GM23248 (cell line): ENCODE measurements at regions not wholly inside any gene's neighbourhood (a gene's known extent, or its start where the extent isn't known, plus 50 kb on each side); places are given as distances from the start of the nearest gene placed in this dataset.

ENCODE experiments used
- DNase-seq: peaks from one replicate; pipeline ENCODE4 v3.0.0-alpha.2; 2015
- H2AFZ ChIP-seq: fragments of 200-600 bp; sonication (generic); 2 replicates; pipeline ENCODE4 v1.6.1; 2016; ENCODE audit warnings: antibody characterized with exemption
- H3F3A ChIP-seq: fragments of 200-600 bp; sonication (generic); 2 replicates; pipeline ENCODE4 v1.6.1; 2016; ENCODE audit warnings: mild to moderate bottlenecking, antibody characterized with exemption, mixed run types; ENCODE audit not compliant: insufficient read depth
- H3K27ac ChIP-seq: fragments of 200-600 bp; sonication (generic); 2 replicates; pipeline ENCODE4 v1.5.1; 2016; ENCODE audit warnings: mild to moderate bottlenecking
- H3K27me3 ChIP-seq: fragments of 200-600 bp; sonication (generic); replicated peaks from 2 replicates; pipeline ENCODE4 v1.6.1; 2016; ENCODE audit warnings: mild to moderate bottlenecking; ENCODE audit not compliant: insufficient read depth
- H3K36me3 ChIP-seq: fragments of 200-600 bp; sonication (generic); 2 replicates; pipeline ENCODE4 v1.6.1; 2016; ENCODE audit warnings: low read depth, mild to moderate bottlenecking
- H3K4me1 ChIP-seq: fragments of 200-600 bp; sonication (generic); 2 replicates; pipeline ENCODE4 v1.6.1; 2016; ENCODE audit warnings: mild to moderate bottlenecking; ENCODE audit not compliant: insufficient read depth
- H3K4me2 ChIP-seq: fragments of 200-600 bp; sonication (generic); one replicate; pipeline ENCODE4 v1.6.1; 2016; ENCODE audit warnings: mild to moderate bottlenecking; ENCODE audit not compliant: unreplicated experiment
- H3K4me3 ChIP-seq: fragments of 200-600 bp; sonication (generic); 2 replicates; pipeline ENCODE4 v1.5.1; 2016; ENCODE audit warnings: mild to moderate bottlenecking
- H3K79me2 ChIP-seq: fragments of 200-600 bp; sonication (generic); 2 replicates; pipeline ENCODE4 v1.6.1; 2016; ENCODE audit warnings: mild to moderate bottlenecking; ENCODE audit not compliant: insufficient read depth
- H3K9ac ChIP-seq: fragments of 200-600 bp; sonication (generic); 2 replicates; pipeline ENCODE4 v1.6.1; 2016; ENCODE audit warnings: mild to moderate bottlenecking
- H3K9me2 ChIP-seq: fragments of 200-600 bp; sonication (generic); 2 replicates; pipeline ENCODE4 v1.6.1; 2016; ENCODE audit warnings: mixed run types, mild to moderate bottlenecking, moderate library complexity; ENCODE audit not compliant: insufficient read depth
- H3K9me3 ChIP-seq: fragments of 200-600 bp; sonication (generic); one replicate; pipeline ENCODE4 v1.6.1; 2017; ENCODE audit warnings: low read depth
- H4K20me1 ChIP-seq: fragments of 200-600 bp; sonication (generic); 2 replicates; pipeline ENCODE4 v1.6.0; 2016; ENCODE audit not compliant: insufficient read depth
- EZH2 ChIP-seq: fragments of 200-600 bp; sonication (generic); IDR thresholded peaks from 2 replicates; pipeline ENCODE4 v1.6.1; 2018; ENCODE audit warnings: antibody characterized with exemption, mild to moderate bottlenecking; ENCODE audit not compliant: insufficient read depth, poor library complexity, severe bottlenecking
- EZH2phosphoT487 ChIP-seq: fragments of 200-600 bp; sonication (generic); IDR thresholded peaks from 2 replicates; pipeline ENCODE4 v1.6.1; 2018; ENCODE audit warnings: antibody characterized with exemption, moderate library complexity, mild to moderate bottlenecking, low read depth; ENCODE audit not compliant: insufficient read depth
- WGBS, 2 experiments: methylation state at CpG; one replicate each; pipeline ENCODE4 v1.1.6; 2015 to 2017; ENCODE audit warnings: low lambda C conversion rate in 2 of 2, low coverage in 1 of 2; ENCODE audit errors: missing lambda C conversion rate in 2 of 2; 5-methylcytosine and 5-hydroxymethylcytosine counted together
- in situ Hi-C: fragments of 300-500 bp; cut with MboI; formaldehyde crosslinking; loops from 2 replicates; pipeline ENCODE4 v1.15.0; 2020

DNA sequence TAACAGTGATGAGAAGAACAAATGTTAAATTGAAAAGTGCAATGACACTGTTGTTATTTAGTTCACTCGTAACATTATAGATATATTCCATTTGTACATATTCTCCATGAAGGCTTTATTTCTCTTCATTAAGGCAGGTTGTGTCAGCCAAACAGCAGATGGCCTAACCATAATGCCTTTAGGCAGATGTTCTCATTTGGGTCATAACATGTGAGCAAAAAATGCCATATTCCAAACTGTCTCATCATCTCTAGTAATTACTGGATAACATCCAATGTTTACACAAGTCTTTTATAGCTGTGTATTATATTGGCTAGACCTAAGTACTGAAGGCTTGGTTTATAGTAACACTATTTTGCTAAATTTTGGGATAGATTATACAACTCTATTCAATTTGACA lies 87.2 kb upstream of the CHODL start:
- Histone ChIP-seq H3K27ac (no peak overlapping the region), H3F3A (no peaks in the 10 kb centered on the region), H2AFZ (no peak overlapping the region), H3K9me2 (no peaks in the 10 kb centered on the region), H4K20me1 (no peaks in the 10 kb centered on the region), H3K9ac (no peak overlapping the region), H3K27me3 (no peaks in the 10 kb centered on the region), H3K4me1 (no peaks in the 10 kb centered on the region), H3K4me2 (no peak overlapping the region), H3K36me3 (no peaks in the 10 kb centered on the region), H3K79me2 (no peaks in the 10 kb centered on the region), H3K9me3 (no peaks in the 10 kb centered on the region), H3K4me3 (no peak overlapping the region)
- TF ChIP-seq EZH2 = no peak
- no peak for TF ChIP-seq EZH2phosphoT487
- 48 to 76% methylated on average over 1 of the region's 1 CpG for WGBS, 2 experiments
- in situ Hi-C loops = no loop called here
- no peak for DNase-seq

- Histone ChIP-seq H3K27me3 (no peaks in the 10 kb centered on the region), H3K9ac (no peak overlapping the region), H3K4me1 (no peaks in the 10 kb centered on the region), H3F3A (no peaks in the 10 kb centered on the region), H3K4me3 (no peak overlapping the region), H3K27ac (no peak overlapping the region), H2AFZ (no peak overlapping the region), H3K4me2 (no peak overlapping the region), H4K20me1 (no peaks in the 10 kb centered on the region), H3K36me3 (no peaks in the 10 kb centered on the region), H3K79me2 (no peaks in the 10 kb centered on the region), H3K9me3 (no peaks in the 10 kb centered on the region), H3K9me2 (no peaks in the 10 kb centered on the region)
- DNase-seq = no peak
- TF ChIP-seq EZH2phosphoT487 (no peak), EZH2 (no peak)
- 26 to 30% methylated on average over 5 of the region's 5 CpGs for WGBS, 2 experiments
- in situ Hi-C loops = no loop called here
These were observed 89.0 kb upstream of the CHODL start for GRCh38 chr21:18155508-18156193.

GRCh38 chr21:18153063-18153462 lies 91.6 kb upstream of the CHODL start:
- in situ Hi-C loops = no loop called here
- H3K27ac ChIP-seq = no peak overlapping the region
- no peaks in the 10 kb centered on the region for H3F3A ChIP-seq
- no peaks in the 10 kb centered on the region for H3K36me3 ChIP-seq
- H3K27me3 ChIP-seq = no peaks in the 10 kb centered on the region
- H3K9me3 ChIP-seq = no peaks in the 10 kb centered on the region
- DNase-seq = no peak
- no peaks in the 10 kb centered on the region for H4K20me1 ChIP-seq
- H3K4me1 ChIP-seq = no peaks in the 10 kb centered on the region
- 47 to 50% methylated on average over 2 of the region's 2 CpGs for WGBS, 2 experiments
- no peaks in the 10 kb centered on the region for H3K79me2 ChIP-seq
- no peak overlapping the region for H3K4me3 ChIP-seq
- H3K4me2 ChIP-seq = no peak overlapping the region
- no peak overlapping the region for H2AFZ ChIP-seq
- no peak overlapping the region for H3K9ac ChIP-seq
- no peak for TF ChIP-seq EZH2phosphoT487
- TF ChIP-seq EZH2 = no peak
- H3K9me2 ChIP-seq = no peaks in the 10 kb centered on the region

- no peaks in the 10 kb centered on the region for H3K36me3 ChIP-seq
- DNase-seq = no peak
- no peaks in the 10 kb centered on the region for H3K27me3 ChIP-seq
- in situ Hi-C loops = no loop called here
- H3K9me2 ChIP-seq = no peaks in the 10 kb centered on the region
- no peaks in the 10 kb centered on the region for H3F3A ChIP-seq
- TF ChIP-seq EZH2 (no peak), EZH2phosphoT487 (no peak)
- H3K79me2 ChIP-seq = no peaks in the 10 kb centered on the region
- H3K4me1 ChIP-seq = no peaks in the 10 kb centered on the region
- no peak overlapping the region for H3K4me3 ChIP-seq
- no peak overlapping the region for H3K9ac ChIP-seq
- no peaks in the 10 kb centered on the region for H3K9me3 ChIP-seq
- no peaks in the 10 kb centered on the region for H4K20me1 ChIP-seq
- H2AFZ ChIP-seq = no peak overlapping the region
- no peak overlapping the region for H3K4me2 ChIP-seq
- H3K27ac ChIP-seq = no peak overlapping the region
- WGBS, 2 experiments = 11 to 20% methylated on average over 2 of the region's 2 CpGs
These were observed 92.3 kb upstream of the CHODL start for GRCh38 chr21:18152371-18152770.
